HG03565 (cell line): ENCODE measurements at regions not wholly inside any gene's neighbourhood (a gene's known extent, or its start where the extent isn't known, plus 50 kb on each side); places are given as distances from the start of the nearest gene placed in this dataset.

ENCODE experiments used
- ATAC-seq: cut with Tn5 transposase; IDR thresholded peaks from one replicate; pipeline ENCODE4 v1.9.1; 2021; ENCODE audit warnings: mild to moderate bottlenecking, moderate library complexity; ENCODE audit not compliant: unreplicated experiment

- ATAC-seq: no peak
These were observed 109.8 kb upstream of the HNRNPU start for GRCh38 chr1:244974106-244974505.

DNA sequence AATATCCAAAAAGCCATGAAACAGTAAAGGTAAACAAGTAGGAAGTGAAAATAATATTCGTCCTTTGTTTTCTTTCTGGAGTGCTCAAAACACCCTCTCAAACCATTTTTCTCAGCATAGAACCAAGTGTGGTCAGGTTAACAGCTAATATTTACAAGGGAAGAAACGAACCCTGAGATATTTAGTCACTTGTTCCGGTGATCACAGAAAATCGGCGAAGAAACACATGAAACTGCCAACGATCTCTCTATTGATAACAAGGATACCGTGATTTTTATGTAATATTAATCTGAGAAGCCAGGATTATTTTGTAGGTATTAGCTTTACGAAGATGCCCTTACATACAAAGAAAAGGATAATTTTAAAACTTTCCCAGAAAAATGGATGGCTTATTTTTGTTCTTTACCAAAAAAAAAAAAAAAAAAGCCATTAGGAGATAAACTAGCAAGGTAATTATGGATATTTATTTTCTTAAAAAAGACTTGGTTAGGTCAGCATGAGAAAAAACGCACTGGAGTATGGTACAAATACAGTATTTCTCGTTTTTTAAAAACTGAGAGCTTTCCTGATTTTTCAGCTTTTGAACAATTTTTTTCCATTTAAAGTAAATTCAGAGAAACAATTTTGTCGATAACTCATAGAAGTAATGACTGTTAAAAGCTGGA lies 107.3 kb upstream of the HNRNPU start:
- ATAC-seq: no peak

DNA sequence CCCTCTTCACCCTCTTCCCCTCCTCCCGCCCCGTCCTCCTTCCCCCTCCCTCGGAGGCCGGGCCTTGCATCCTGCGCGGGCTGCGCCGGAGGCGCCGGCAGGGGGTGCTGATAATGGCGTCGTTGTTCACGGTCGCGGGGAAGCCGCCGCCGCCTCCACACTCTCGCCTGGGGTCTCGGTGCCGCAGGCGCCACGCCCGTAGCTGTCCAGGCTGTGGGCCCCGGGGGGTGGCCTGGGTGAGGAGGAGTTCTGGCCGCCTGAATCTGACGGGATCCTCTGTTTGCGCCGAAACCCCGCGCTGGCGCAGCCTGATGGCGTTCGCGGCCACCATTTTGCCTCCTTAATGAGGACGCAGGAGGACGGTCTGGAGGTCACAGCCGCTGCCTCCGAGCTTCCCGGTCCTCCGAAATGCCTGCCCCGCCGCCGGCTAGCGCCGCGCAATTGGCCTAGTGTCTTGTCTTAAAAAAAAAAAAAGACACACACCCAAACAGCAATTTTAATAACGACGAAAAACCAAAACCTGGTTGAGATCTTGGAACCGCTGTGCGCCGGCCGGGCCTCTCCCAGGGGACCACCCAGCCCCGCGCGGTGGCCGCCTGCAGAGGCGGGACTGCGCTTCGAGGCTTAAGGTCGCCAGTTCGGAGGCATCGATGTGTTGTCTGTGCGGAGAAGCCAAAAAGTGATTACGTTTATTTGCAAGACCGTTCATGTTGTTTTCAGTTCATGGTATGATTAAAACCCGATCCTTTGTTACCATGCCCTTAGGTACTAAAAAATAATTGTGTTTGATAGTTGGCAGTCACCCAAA lies 106.6 kb upstream of the HNRNPU start:
- ATAC-seq: peak; percentile 57

DNA sequence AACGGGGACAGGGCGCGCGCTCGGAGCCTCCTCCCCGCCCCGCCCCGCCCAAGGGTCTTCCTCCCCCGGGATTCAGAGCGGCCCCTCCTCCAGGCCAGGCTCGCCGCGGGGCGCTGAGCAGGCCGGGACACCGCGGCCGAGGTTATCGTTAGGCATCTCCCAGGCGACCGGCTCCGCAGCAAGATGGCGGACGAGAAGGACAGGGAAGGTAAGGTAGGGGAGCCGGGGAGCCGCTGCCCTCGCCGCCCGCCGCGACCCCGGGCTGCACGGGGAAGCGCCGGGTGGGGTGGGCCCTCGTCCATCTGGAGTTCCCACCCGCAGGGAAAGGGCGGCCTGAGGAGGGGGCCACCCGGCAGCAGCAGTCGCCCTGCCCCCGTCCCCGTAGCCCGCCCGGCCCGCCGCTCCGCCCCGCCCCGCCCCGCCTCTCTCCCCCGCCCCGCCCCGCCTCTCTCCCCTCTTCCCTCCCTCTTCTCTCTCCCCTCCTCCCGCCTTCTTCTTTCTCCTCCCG lies 105.9 kb upstream of the HNRNPU start:
- ATAC-seq: peak; percentile 57

DNA sequence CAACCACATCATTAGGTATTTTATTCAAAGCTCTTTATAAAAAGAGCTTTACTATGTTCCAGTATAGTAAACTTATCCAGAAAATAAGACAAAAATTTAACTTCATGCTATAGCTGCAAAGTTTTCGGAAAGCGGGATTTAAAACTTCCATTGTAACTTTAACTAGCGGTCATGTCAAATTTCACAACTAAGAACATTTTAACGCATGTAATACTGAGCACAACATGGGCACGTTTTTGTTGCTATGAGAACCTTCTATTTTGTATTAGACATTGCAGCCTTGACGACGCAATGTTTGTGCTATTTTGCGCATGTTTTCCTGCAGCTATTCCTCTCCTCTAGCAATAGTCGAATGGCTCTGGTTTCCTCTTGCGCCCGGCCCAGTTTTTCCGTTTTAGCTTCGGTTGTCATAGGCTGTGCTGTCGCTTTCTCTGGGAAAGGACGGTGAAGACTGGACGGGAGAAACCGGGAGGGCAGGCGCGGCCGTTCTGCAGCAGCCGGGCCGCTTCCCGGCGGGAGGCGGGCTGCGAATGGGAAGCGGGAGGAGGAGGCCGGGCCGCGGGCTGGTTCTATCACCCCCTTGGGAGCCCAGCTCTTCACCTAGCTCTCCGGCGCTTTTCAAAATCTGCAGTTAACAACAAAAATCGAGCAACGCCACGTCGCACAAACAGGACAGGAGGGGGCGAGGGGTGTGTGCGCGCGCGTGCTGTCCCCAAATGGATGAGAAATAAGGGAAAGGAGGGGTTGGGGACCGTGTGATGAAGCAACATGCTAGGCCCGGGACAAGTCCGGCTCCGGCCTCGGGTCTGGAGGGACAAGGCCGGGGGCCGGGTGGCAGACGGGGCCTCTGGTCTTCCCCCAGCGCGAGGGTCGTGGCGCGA lies 105.3 kb upstream of the HNRNPU start:
- ATAC-seq: peak; percentile 6

DNA sequence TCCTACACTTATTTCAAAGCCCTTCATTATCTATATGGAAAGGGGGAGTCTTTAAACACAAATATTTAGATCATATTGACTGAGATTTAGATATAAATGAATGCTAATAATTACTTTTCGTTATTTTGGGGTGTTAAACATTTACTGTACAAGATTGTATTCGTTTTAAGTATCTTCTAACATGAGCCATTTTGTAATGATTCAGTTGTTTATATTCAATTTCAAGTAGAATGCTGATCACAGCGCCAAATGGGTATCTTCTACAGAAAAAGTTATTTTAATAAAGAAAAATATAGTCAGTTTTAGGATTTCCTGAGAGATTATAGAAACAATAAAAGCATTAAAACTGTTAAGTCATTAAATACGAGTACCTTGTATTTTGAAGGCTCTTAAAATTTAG lies 104.5 kb upstream of the HNRNPU start:
- ATAC-seq: no peak

DNA sequence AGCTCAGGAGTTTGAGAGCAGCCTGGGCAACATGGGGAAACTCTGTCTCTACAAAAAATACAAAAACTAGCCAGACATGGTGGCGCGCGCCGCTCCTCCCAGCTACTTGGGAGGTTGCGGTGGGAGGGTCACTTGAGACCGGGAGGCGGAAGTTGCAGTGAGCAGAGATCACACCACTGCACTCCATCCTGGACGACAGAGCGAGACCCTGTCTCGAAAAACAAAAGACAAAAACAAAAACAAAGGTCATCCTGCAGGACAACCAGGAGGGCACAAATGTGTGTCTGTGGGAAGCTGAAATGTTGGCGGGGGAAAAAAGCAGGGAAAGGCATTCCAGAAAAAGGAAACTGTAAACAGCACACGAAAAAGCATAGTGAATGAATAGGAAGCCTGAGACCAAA lies 104.1 kb upstream of the HNRNPU start:
- no peak for ATAC-seq

DNA sequence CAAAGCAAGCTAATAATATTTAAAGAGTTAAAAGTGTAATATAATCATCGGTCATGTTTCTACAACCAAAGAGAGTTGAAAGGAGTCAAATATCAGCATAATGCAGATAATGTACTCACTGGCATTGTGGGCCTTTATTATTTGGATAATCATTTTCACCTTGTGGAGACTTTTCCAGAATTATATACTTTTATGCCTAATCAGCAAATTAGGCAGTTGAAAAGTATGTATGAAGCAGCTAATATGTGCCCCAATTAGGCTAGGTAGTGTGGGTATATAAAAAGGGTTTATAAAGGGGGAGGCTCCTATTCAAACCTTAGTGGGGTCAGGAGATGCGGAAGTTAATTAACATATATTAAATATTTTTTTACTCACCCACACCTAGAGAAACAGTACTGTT lies 102.8 kb upstream of the HNRNPU start:
- no peak for ATAC-seq

GRCh38 chr1:244965185-244966030 lies 101.1 kb upstream of the HNRNPU start:
- no peak for ATAC-seq

DNA sequence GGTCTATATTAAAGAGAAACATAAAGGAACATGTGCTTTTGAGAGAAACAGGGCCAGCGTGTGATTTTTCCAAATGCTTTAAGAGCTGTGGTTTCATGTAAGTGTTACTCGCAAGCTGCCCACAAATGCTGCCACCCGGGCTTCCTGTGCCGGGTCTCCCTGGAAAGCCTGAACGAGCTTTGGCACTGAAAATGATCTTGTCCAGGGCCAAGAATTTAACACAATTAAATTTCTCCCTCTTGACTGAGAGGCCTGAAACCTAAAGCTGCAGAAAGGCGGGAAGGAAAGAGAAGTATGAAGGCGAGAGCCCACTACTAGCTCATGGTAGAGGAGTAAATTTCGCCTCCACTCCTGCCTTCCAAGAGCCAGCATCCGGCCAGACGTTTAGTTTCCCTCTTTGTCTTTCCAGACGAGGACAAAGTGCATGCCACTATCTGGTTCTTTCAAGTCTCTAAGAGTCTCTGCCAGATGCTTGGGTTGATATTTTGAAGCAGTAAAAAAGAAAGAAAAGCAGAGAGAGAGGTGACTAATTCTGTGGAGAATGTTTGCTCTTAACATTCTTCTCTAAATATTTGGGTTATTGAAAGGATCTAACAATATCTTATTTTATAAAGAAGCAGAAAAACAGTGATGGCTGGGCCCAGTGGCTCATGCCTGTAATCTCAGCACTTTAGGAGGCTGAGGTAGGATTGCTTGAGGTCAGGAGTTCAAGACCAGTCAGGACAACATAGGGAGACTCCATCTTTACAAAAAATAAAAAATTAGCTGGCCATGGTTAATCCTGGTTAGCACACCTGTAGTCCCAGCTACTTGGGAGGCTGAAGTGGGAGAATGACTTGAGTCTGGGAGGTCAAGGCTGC lies 100.0 kb upstream of the HNRNPU start:
- ATAC-seq: no peak

- no peak for ATAC-seq
These were observed 99.0 kb upstream of the HNRNPU start for GRCh38 chr1:244963231-244963826.

- ATAC-seq: no peak
These were observed 97.8 kb upstream of the HNRNPU start for GRCh38 chr1:244962130-244962529.

DNA sequence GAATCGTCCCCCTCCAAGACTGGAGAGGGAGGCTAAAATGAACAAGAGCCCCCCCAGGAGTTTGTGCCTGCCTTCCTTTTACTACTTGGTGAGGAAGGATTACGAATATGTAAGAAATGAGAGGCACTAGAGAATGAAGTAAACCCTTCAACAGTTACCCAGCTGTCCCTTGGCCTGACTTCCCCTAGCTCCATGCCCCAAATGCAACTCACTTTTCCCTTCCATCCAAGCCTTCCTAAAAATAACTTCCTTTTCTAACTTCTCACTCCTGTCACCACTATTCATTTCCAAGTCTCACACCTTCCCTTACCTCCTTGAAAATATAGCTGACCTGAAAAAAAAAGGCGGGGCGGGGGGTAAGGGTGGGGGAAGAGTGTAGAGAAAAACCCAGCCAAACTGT lies 96.6 kb upstream of the HNRNPU start:
- ATAC-seq: no peak

GRCh38 chr1:244958593-244958992 lies 94.2 kb upstream of the HNRNPU start:
- no peak for ATAC-seq

GRCh38 chr1:244957525-244957924 lies 93.2 kb upstream of the HNRNPU start:
- no peak for ATAC-seq

DNA sequence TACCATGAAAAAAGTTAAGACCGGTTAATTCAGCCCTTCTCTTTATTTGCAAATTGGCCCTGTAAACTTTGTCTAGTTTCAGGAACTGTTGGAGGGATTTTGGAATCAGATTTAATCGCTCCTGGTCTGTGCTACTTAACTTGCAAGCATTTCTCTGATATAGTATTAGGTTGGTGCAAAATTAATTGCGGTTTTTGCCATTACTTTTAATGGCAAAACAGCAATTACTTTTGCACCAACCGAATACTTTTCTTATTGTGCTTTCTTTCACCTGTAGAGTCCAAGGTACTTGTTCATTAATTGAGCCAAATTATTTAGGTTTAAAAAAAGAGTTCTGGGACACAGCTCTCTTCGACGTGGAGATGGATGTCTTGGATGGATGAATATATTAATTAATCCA lies 92.8 kb upstream of the HNRNPU start:
- ATAC-seq: no peak

DNA sequence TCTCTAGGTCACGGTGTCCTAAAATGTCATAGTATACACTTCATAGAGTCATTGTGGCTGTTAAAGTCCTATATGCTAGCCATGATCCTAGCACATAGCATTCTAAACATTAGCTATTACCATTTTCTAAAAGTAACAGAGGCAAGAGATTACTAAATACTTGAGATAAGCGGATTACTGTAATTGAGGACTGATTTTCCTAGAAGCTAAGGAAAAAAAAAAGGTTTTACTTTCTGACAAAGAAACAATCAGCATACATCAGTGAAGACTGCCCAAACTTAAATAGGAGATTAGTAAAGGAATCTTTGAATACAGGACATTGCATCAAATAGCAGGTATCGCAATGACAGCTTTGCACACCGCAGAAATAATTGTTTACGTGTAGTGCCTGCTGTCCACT lies 91.3 kb upstream of the HNRNPU start:
- ATAC-seq: no peak

- no peak for ATAC-seq
These were observed 90.0 kb upstream of the HNRNPU start for GRCh38 chr1:244954359-244954758.

GRCh38 chr1:244953901-244954300 lies 89.6 kb upstream of the HNRNPU start:
- no peak for ATAC-seq
